Panc1 (cell line): ENCODE measurements at regions not wholly inside any gene's neighbourhood (a gene's known extent, or its start where the extent isn't known, plus 50 kb on each side); places are given as distances from the start of the nearest gene placed in this dataset.

ENCODE experiments used
- ATAC-seq: fragments of 200-7000 bp; cut with Tn5 transposase; 2 replicates; pipeline ENCODE4 v1.9.1; 2020; ENCODE audit warnings: mild to moderate bottlenecking, moderate library complexity
- BruUV-seq: library from RNA; stranded (reverse); fragments of 400-500 nt; replicated peaks from 2 replicates; lab custom pipeline; 2021; lab: Mats Ljungman, UMichigan
- CTCF ChIA-PET: fragments of 300-600 bp; sonication (Branson Sonifier 250); formaldehyde crosslinking; loops from one replicate; lab custom pipeline; 2022; ENCODE audit warnings: antibody characterized with exemption; lab: Charles Lee
- POLR2A ChIA-PET: fragments of 300-600 bp; sonication (Branson Sonifier 250); formaldehyde crosslinking; loops from one replicate; lab custom pipeline; 2022; ENCODE audit warnings: antibody characterized with exemption; lab: Charles Lee
- DNase-seq: peaks from one replicate; pipeline ENCODE4 v3.0.0-alpha.2; 2010; ENCODE audit warnings: low read depth, low spot score
- H3K27ac ChIP-seq: 2 replicates; pipeline ENCODE4 v1.5.1; 2011; ENCODE audit warnings: mild to moderate bottlenecking, low read length, inconsistent platforms
- H3K27me3 ChIP-seq: fragments of 200-500 bp; sonication (Bioruptor generic); 2 replicates; pipeline ENCODE4 v1.6.0; 2014; ENCODE audit warnings: low read length, inconsistent platforms; ENCODE audit not compliant: control insufficient read depth, insufficient read depth
- H3K36me3 ChIP-seq: fragments of 200-500 bp; sonication (Bioruptor generic); 2 replicates; pipeline ENCODE4 v1.5.1; 2014; ENCODE audit warnings: inconsistent platforms, mild to moderate bottlenecking, low read length, moderate library complexity; ENCODE audit not compliant: control insufficient read depth, insufficient read depth
- H3K4me1 ChIP-seq: 2 replicates; pipeline ENCODE4 v1.5.1; 2011; ENCODE audit warnings: inconsistent platforms, mild to moderate bottlenecking, low read length, moderate library complexity; ENCODE audit not compliant: control insufficient read depth, insufficient read depth
- H3K4me3 ChIP-seq, 2 experiments: 2 replicates each; pipeline ENCODE4 v1.5.1; 2011 to 2012; ENCODE audit warnings: low read depth in 2 of 2, low read length in 2 of 2, mild to moderate bottlenecking in 2 of 2, inconsistent platforms in 1 of 2, moderate library complexity in 1 of 2
- H3K9me3 ChIP-seq: fragments of 200-500 bp; sonication (Bioruptor generic); 2 replicates; pipeline ENCODE4 v1.5.1; 2014; ENCODE audit warnings: low read depth, mild to moderate bottlenecking, inconsistent platforms, low read length, moderate library complexity; ENCODE audit not compliant: control insufficient read depth, insufficient read depth
- POLR2AphosphoS5 ChIP-seq: IDR thresholded peaks from 2 replicates; pipeline ENCODE4 v1.6.1; 2012; ENCODE audit warnings: mild to moderate bottlenecking, low read depth, low read length, moderate library complexity
- REST ChIP-seq, 2 experiments: IDR thresholded peaks; 2 replicates each; pipeline ENCODE4 v1.6.1; 2011 to 2012; ENCODE audit warnings: low read depth in 2 of 2, control low read depth in 1 of 2, low read length in 1 of 2, mild to moderate bottlenecking in 1 of 2, moderate library complexity in 1 of 2; ENCODE audit not compliant: insufficient read depth in 1 of 2
- SIN3A ChIP-seq: IDR thresholded peaks from 2 replicates; pipeline ENCODE4 v1.6.1; 2012; ENCODE audit warnings: low read depth, mild to moderate bottlenecking, low read length, moderate library complexity, borderline replicate concordance; ENCODE audit not compliant: insufficient read depth
- TCF7L2 ChIP-seq: IDR thresholded peaks from 2 replicates; pipeline ENCODE4 v1.6.1; 2011; ENCODE audit warnings: mild to moderate bottlenecking, low read depth, low read length, inconsistent platforms
- in situ Hi-C: cut with HindIII; loops from 2 replicates; pipeline ENCODE4 v1.10.0; 2016; ENCODE audit warnings: low sequenced_read_pairs, low pct_unique_long_range_greater_than_20kb
- intact Hi-C: fragments of 100-400 bp; cut with micrococcal nuclease; formaldehyde crosslinking; loops from one replicate; pipeline ENCODE4 v1.10.0; 2022; ENCODE audit not compliant: unreplicated experiment
- TF ChIP-seq, protein P1 (sequence below): fragments of 450-650 bp; IDR thresholded peaks from 2 replicates; pipeline ENCODE4 v1.5.1; 2017; ENCODE audit warnings: mild to moderate bottlenecking

DNA sequence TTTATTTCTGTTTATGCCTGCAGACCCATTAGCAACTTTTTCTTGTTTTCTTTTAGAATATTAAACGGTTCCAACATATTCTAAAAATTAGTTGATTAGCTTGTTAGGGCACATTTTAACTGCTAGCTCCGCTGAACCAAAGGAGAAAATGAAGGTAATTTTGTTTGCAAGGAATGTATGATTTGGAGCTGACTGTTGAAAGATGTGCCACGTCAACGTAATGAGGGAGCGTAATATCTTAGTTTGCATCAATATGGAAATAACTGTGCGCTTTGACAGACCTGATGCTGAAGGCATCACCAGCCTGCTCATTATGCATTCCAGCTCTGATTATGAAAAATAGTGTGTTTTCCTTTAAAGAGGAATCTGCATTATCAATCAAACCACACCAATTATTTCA lies 102.0 kb upstream of the CTBP2 start:
- POLR2A ChIA-PET, result no interaction called here
- DNase-seq, result no peak
- H3K27ac ChIP-seq, result no peak overlapping the region
- TF ChIP-seq, protein P1, sequence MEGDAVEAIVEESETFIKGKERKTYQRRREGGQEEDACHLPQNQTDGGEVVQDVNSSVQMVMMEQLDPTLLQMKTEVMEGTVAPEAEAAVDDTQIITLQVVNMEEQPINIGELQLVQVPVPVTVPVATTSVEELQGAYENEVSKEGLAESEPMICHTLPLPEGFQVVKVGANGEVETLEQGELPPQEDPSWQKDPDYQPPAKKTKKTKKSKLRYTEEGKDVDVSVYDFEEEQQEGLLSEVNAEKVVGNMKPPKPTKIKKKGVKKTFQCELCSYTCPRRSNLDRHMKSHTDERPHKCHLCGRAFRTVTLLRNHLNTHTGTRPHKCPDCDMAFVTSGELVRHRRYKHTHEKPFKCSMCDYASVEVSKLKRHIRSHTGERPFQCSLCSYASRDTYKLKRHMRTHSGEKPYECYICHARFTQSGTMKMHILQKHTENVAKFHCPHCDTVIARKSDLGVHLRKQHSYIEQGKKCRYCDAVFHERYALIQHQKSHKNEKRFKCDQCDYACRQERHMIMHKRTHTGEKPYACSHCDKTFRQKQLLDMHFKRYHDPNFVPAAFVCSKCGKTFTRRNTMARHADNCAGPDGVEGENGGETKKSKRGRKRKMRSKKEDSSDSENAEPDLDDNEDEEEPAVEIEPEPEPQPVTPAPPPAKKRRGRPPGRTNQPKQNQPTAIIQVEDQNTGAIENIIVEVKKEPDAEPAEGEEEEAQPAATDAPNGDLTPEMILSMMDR, result no peak
- TF ChIP-seq REST (IDR thresholded peaks at IDR 0.05; ENCODE audit: insufficient read depth in 1 of 2, low read depth in 2 of 2, low read length in 1 of 2) (no peak), POLR2AphosphoS5 (no peak), SIN3A (no peak), TCF7L2 (no peak)
- H3K4me3 ChIP-seq, result no peak overlapping the region
- H3K9me3 ChIP-seq, result no peaks in the 10 kb centered on the region
- H3K4me1 ChIP-seq, result peaks cover 8% of the 10 kb centered on the region; the same call in 1 of the 2 replicates
- no TSS peak for BruUV-seq
- in situ Hi-C loops, result no loop called here
- no peaks in the 10 kb centered on the region for H3K36me3 ChIP-seq
- intact Hi-C loops, result no loop called here
- CTCF ChIA-PET, result no interaction called here
- no peaks in the 10 kb centered on the region for H3K27me3 ChIP-seq
- ATAC-seq, result no peak

GRCh38 chr10:125261491-125262186 lies 101.3 kb upstream of the CTBP2 start:
- no peak for ATAC-seq
- no TSS peak for BruUV-seq

More at GRCh38 chr10:125261491-125262186, 101.3 kb upstream of the CTBP2 start:
- Histone ChIP-seq H3K36me3 (no peaks in the 10 kb centered on the region), H3K4me3 (no peak overlapping the region), H3K4me1 (peaks cover 8% of the 10 kb centered on the region; the same call in 1 of the 2 replicates), H3K9me3 (no peaks in the 10 kb centered on the region), H3K27ac (no peak overlapping the region), H3K27me3 (no peaks in the 10 kb centered on the region)
- no peak for DNase-seq
- in situ Hi-C loops (no loop called here), intact Hi-C loops (no loop called here)
- no peak for TF ChIP-seq TCF7L2
- TF ChIP-seq SIN3A, result no peak
- TF ChIP-seq POLR2AphosphoS5, result no peak
- no peak for TF ChIP-seq REST (IDR thresholded peaks at IDR 0.05; ENCODE audit: insufficient read depth in 1 of 2, low read depth in 2 of 2, low read length in 1 of 2)
- TF ChIP-seq, protein P1, result no peak
- ChIA-PET CTCF (no interaction called here), POLR2A (no interaction called here)
